H1 (cell line): ENCODE measurements at regions not wholly inside any gene's neighbourhood (a gene's known extent, or its start where the extent isn't known, plus 50 kb on each side); places are given as distances from the start of the nearest gene placed in this dataset.

ENCODE experiments used
- ASH2L ChIP-seq: fragments of 200-600, 300-600 bp; sonication (generic); IDR thresholded peaks from one replicate; pipeline ENCODE4 v1.7.1; 2017; ENCODE audit warnings: low read length
- E2F6 ChIP-seq: IDR thresholded peaks from 2 replicates; pipeline ENCODE4 v1.6.1; 2012; ENCODE audit warnings: inconsistent platforms
- KDM1A ChIP-seq: fragments of 200-600, 300-600 bp; sonication (generic); IDR thresholded peaks from 2 replicates; pipeline ENCODE4 v1.7.1; 2016; ENCODE audit warnings: mild to moderate bottlenecking, low read length, borderline replicate concordance
- KDM5A ChIP-seq: fragments of 200-600 bp; IDR thresholded peaks from 2 replicates; pipeline ENCODE4 v1.7.1; 2012; ENCODE audit warnings: mild to moderate bottlenecking, low read length, inconsistent platforms, mixed read lengths
- POLR2AphosphoS5 ChIP-seq: IDR thresholded peaks from 2 replicates; pipeline ENCODE4 v1.6.1; 2011; ENCODE audit warnings: low read depth, low read length
- RBBP5 ChIP-seq: IDR thresholded peaks from 2 replicates; pipeline ENCODE4 v1.7.1; 2012; ENCODE audit warnings: low read depth, mild to moderate bottlenecking, inconsistent platforms, low read length, moderate library complexity, borderline replicate concordance
- RFX5 ChIP-seq: IDR thresholded peaks from 2 replicates; pipeline ENCODE4 v1.6.1; 2011; ENCODE audit warnings: low read depth, low read length, improper control_type of control experiment, borderline replicate concordance
- SIN3A ChIP-seq, 2 experiments: IDR thresholded peaks in 1 of 2; conservative IDR thresholded peaks in 1 of 2; 2 replicates each; pipeline ENCODE4 v1.6.1; 2011 to 2012; ENCODE audit warnings: low read length in 2 of 2, improper control_type of control experiment in 1 of 2, low read depth in 1 of 2, mild to moderate bottlenecking in 1 of 2

GRCh38 chr7:41847151-41847550 is 144.3 kb upstream of the INHBA start (continued):
- TF ChIP-seq SIN3A (conservative IDR thresholded peaks at IDR 0.05 in 1 of 2, IDR thresholded peaks at IDR 0.05 in 1 of 2; ENCODE audit: low read depth in 1 of 2, low read length in 2 of 2): no peak
- no peak for TF ChIP-seq ASH2L
- no peak for TF ChIP-seq RBBP5
- TF ChIP-seq RFX5: no peak
- no peak for TF ChIP-seq POLR2AphosphoS5
- TF ChIP-seq KDM5A: no peak
- TF ChIP-seq KDM1A: no peak
- TF ChIP-seq E2F6: no peak
